ENCODE measurements at regions not wholly inside any gene's neighbourhood (a gene's known extent, or its start where the extent isn't known, plus 50 kb on each side); places are given as distances from the start of the nearest gene placed in this dataset.

- peaks cover 5% of the 10 kb centered on the region for H3K27me3 Mint-ChIP-seq
- no peak for DNase-seq (ENCODE audit: extremely low spot score, unreplicated experiment)
- peaks cover 7% of the 10 kb centered on the region for H3K36me3 Mint-ChIP-seq
- TF ChIP-seq, protein P1, sequence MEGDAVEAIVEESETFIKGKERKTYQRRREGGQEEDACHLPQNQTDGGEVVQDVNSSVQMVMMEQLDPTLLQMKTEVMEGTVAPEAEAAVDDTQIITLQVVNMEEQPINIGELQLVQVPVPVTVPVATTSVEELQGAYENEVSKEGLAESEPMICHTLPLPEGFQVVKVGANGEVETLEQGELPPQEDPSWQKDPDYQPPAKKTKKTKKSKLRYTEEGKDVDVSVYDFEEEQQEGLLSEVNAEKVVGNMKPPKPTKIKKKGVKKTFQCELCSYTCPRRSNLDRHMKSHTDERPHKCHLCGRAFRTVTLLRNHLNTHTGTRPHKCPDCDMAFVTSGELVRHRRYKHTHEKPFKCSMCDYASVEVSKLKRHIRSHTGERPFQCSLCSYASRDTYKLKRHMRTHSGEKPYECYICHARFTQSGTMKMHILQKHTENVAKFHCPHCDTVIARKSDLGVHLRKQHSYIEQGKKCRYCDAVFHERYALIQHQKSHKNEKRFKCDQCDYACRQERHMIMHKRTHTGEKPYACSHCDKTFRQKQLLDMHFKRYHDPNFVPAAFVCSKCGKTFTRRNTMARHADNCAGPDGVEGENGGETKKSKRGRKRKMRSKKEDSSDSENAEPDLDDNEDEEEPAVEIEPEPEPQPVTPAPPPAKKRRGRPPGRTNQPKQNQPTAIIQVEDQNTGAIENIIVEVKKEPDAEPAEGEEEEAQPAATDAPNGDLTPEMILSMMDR (conservative IDR thresholded peaks at IDR 0.05), result no peak
- peaks cover 33% of the 10 kb centered on the region for H3K4me1 Mint-ChIP-seq (ENCODE audit: unreplicated experiment)
- peaks cover 5% of the 10 kb centered on the region for H3K9me3 Mint-ChIP-seq
- no peak overlapping the region for H3K27ac Mint-ChIP-seq
- H3K4me3 Mint-ChIP-seq, result no peak overlapping the region
Measured at GRCh38 chr18:10317864-10318690, 136.4 kb upstream of the APCDD1 start.

GRCh38 chr18:10318691-10318970, 135.8 kb upstream of the APCDD1 start:
- DNase-seq (ENCODE audit: extremely low spot score, unreplicated experiment), result no peak
- Mint-ChIP-seq H3K27me3 (peaks cover 5% of the 10 kb centered on the region), H3K27ac (no peak overlapping the region), H3K4me1 (ENCODE audit: unreplicated experiment) (peaks cover 33% of the 10 kb centered on the region), H3K4me3 (no peak overlapping the region), H3K36me3 (peaks cover 7% of the 10 kb centered on the region), H3K9me3 (peaks cover 5% of the 10 kb centered on the region)
- TF ChIP-seq, protein P1 (conservative IDR thresholded peaks at IDR 0.05), result no peak

DNA sequence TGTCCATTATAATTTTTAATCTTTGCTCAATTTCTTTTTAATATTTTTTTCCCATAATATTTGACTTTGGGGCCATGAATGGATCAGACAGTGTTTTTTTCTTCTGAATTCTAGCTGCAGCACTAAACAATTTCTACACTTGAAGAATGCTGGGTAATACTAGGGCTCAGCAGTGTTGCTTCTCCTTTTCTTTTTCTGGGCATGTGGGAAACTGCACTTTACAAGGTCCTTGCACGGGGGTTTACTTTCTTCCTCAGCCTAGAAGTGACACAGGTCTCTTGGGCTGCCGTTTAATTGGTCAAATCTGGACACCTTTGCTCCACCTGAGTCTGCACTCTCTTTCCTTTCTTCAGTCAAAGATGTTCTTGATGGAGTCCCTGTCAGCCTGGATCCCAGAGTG, 135.4 kb upstream of the APCDD1 start:
- no peak overlapping the region for H3K27ac Mint-ChIP-seq
- H3K4me3 Mint-ChIP-seq, result no peak overlapping the region
- H3K9me3 Mint-ChIP-seq, result peaks cover 5% of the 10 kb centered on the region
- no peak for DNase-seq (ENCODE audit: extremely low spot score, unreplicated experiment)
- TF ChIP-seq, protein P1 (conservative IDR thresholded peaks at IDR 0.05), result no peak
- H3K36me3 Mint-ChIP-seq, result peaks cover 7% of the 10 kb centered on the region
- peaks cover 5% of the 10 kb centered on the region for H3K27me3 Mint-ChIP-seq
- peaks cover 33% of the 10 kb centered on the region for H3K4me1 Mint-ChIP-seq (ENCODE audit: unreplicated experiment)

DNA sequence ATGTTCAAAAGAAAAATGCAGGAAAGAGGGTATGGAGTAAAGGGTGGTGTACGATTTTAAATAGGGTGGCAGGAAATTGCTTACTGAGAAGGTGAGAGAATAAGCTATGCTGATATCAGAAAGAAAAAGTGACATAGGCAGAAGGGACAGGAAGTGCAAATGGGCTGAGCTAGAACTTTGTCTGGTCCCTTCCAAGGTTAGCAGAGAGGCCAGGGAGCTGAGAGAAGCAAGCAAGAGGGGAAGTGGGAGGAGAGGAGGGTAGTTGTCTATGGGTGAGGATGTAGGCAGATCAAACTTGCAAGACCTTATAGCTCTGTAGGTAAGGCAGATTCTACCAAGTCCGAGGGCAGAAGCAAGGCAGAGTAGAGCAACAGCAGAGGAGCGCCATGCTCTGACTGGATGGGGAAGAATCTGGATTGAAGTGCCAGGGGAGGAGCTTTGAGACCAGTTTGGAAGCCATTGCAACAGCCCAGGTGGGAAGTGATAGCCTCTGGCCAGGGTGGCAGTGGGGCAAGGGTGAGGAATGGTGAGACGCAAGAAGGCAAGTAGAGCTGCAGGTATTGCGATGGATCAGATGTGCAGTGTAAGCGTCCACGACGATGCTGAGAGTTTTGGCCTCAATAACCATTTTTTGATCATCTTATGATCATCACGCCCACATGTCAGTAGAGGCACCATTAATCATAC, 134.4 kb upstream of the APCDD1 start:
- DNase-seq (ENCODE audit: extremely low spot score, unreplicated experiment), result no peak
- Mint-ChIP-seq H3K27me3 (peaks cover 5% of the 10 kb centered on the region), H3K27ac (no peak overlapping the region), H3K4me3 (no peak overlapping the region), H3K36me3 (peaks cover 7% of the 10 kb centered on the region), H3K9me3 (peaks cover 5% of the 10 kb centered on the region), H3K4me1 (ENCODE audit: unreplicated experiment) (peaks cover 32% of the 10 kb centered on the region)
- TF ChIP-seq, protein P1 (conservative IDR thresholded peaks at IDR 0.05), result no peak

DNA sequence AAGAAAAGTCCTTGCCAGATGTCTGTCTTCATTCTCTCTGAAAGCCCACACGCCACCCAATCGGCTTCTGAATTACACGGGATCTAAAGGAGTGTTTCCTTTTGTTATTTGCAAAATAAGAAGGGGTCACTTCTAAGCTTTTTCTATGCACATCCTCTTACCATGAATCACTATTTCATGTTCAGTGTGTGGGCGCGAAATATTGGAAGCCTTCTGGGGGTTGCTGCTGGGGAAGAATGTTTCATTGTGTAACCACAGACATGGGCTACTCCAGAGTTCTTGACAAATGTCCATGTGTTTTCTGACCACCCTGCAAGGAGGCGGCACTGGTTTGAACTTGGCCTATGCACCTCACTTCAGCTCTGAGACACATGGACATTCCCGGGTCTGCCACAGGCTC, 133.6 kb upstream of the APCDD1 start:
- peaks cover 5% of the 10 kb centered on the region for H3K27me3 Mint-ChIP-seq
- TF ChIP-seq, protein P1 (conservative IDR thresholded peaks at IDR 0.05), result no peak
- H3K36me3 Mint-ChIP-seq, result peaks cover 7% of the 10 kb centered on the region
- H3K27ac Mint-ChIP-seq, result no peak overlapping the region
- H3K9me3 Mint-ChIP-seq, result no peaks in the 10 kb centered on the region
- peaks cover 25% of the 10 kb centered on the region for H3K4me1 Mint-ChIP-seq (ENCODE audit: unreplicated experiment)
- H3K4me3 Mint-ChIP-seq, result no peak overlapping the region
- no peak for DNase-seq (ENCODE audit: extremely low spot score, unreplicated experiment)

Data from type B pancreatic cell (in vitro differentiated cells).